ENCODE measurements at regions not wholly inside any gene's neighbourhood (a gene's known extent, or its start where the extent isn't known, plus 50 kb on each side); places are given as distances from the start of the nearest gene placed in this dataset.

DNA sequence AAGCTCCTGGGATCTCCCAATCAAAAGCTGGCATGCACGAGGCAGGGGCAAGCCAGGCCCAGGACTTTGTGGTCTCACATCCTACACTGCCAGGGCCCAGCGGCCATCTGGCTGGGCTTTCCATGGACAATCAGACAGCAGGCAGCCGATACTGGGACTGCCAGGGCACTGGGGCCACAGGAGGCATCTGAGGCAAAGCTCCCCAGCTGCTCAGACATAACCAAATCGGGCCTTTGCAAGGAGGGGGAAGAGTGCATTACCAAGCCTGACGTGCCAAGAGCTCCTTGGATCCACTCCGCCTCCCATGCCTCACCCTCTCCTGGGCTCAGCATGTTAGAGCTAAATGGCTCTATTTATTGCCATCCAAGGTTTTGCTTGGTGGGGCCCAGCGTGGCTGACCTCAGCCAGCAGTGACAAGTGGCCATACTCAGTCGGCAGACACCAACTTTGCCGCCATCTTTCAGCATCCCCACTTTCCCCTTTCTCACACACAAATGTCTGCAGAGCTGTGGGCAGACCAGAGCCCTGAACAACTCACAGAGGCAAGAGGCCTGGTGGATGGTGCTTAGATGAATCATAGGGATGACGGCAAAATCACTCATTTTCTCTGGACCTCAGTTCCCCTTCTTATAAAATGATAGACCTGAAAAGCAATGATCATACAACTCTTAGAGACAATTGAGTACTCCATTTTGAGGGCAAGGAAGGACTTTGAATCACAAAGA lies 200.8 kb downstream of the TTC32 start:
- H3K4me3 Mint-ChIP-seq = no peak overlapping the region

More for the DNA sequence above, 200.8 kb downstream of the TTC32 start:
- no peak for DNase-seq
- no peak overlapping the region for H2AK5ac ChIP-seq (ENCODE audit: insufficient read length, low read length)
- H3K14ac ChIP-seq (ENCODE audit: insufficient read depth, low read length) = no peak overlapping the region; the same call in 1 of the 2 replicates
- H3K79me2 ChIP-seq (ENCODE audit: insufficient read depth, low read length) = no peaks in the 10 kb centered on the region
- no peak for TF ChIP-seq CTCF (conservative IDR thresholded peaks at IDR 0.05)
- no peaks in the 10 kb centered on the region for H3K79me1 ChIP-seq (ENCODE audit: insufficient read depth, low read depth, low read length, poor library complexity, severe bottlenecking)
- no peaks in the 10 kb centered on the region for H3K23me2 ChIP-seq (ENCODE audit: insufficient read length, low read depth, low read length, poor library complexity, severe bottlenecking)
- no peaks in the 10 kb centered on the region for H4K20me1 ChIP-seq (ENCODE audit: control insufficient read depth, insufficient read depth, insufficient read length)
- H2BK12ac ChIP-seq (ENCODE audit: insufficient read length, low read depth, low read length) = no peak overlapping the region
- H2BK5ac ChIP-seq (ENCODE audit: insufficient read length, low read length) = no peak overlapping the region
- no peak overlapping the region for H2AFZ ChIP-seq (ENCODE audit: low read length)
- H3K9ac ChIP-seq (ENCODE audit: extremely low read depth, insufficient read length, low read length) = no peak overlapping the region
- peaks cover 4 to 8% of the 10 kb centered on the region in 2 experiments; a peak in 3 of 5 replicates for H3K9me3 Mint-ChIP-seq
- H4K8ac ChIP-seq (replicated peaks; ENCODE audit: insufficient read length, low read depth, low read length) = no peak overlapping the region
- H3K56ac ChIP-seq (ENCODE audit: insufficient read length, low read depth, low read length) = no peak overlapping the region
- H3K4me1 ChIP-seq (ENCODE audit: insufficient read depth, low read length) = no peaks in the 10 kb centered on the region
- H3K4ac ChIP-seq (ENCODE audit: low read depth, low read length) = no peak overlapping the region
- H3K27ac Mint-ChIP-seq = no peak overlapping the region
- no peaks in the 10 kb centered on the region for H3K4me1 Mint-ChIP-seq
- peaks cover 3% of the 10 kb centered on the region; the same call in 1 of the 2 replicates for H3K27me3 Mint-ChIP-seq (ENCODE audit: low read depth)
- no peak overlapping the region for H3K27ac ChIP-seq (ENCODE audit: insufficient read length, low read depth, low read length)
- H4K5ac ChIP-seq (ENCODE audit: insufficient read length, low read depth, low read length) = no peak overlapping the region
- no peak overlapping the region for H4K91ac ChIP-seq (ENCODE audit: insufficient read length, low read depth, low read length)
- H2BK20ac ChIP-seq (ENCODE audit: low read depth, low read length, poor library complexity, severe bottlenecking) = no peak overlapping the region
- no CpG with 5 or more reads among the region's 10 CpGs for WGBS (ENCODE audit: extremely low coverage, insufficient read length, low lambda C conversion rate)
- H3K27me3 ChIP-seq (ENCODE audit: insufficient read depth, low read length) = no peaks in the 10 kb centered on the region
- H3K23ac ChIP-seq (ENCODE audit: insufficient read length, low read depth, low read length) = no peak overlapping the region
- H3K18ac ChIP-seq (ENCODE audit: insufficient read length, low read depth, low read length) = no peak overlapping the region
- H3K4me2 ChIP-seq (ENCODE audit: insufficient read depth, insufficient read length, low read length) = no peak overlapping the region
- H2BK120ac ChIP-seq (ENCODE audit: low read depth, low read length, poor library complexity, severe bottlenecking) = no peak overlapping the region
- H3K9me3 ChIP-seq (ENCODE audit: control insufficient read depth, low read depth, low read length) = no peaks in the 10 kb centered on the region
- H3T11ph ChIP-seq (ENCODE audit: low read length) = no peak overlapping the region
- no peaks in the 10 kb centered on the region; a peak in 1 of 7 replicates for H3K36me3 Mint-ChIP-seq (ENCODE audit: insufficient read depth in 1 of 3, low read depth in 3 of 3)
- no peak overlapping the region for H2BK15ac ChIP-seq (ENCODE audit: low read depth, low read length)

All from H9 (cell line).